NCI-H187 (cell line): ENCODE measurements at regions not wholly inside any gene's neighbourhood (a gene's known extent, or its start where the extent isn't known, plus 50 kb on each side); places are given as distances from the start of the nearest gene placed in this dataset.

Experiments
- DNase-seq, 2 experiments: peaks; one replicate each; lab custom pipeline; 2025; lab: John Stamatoyannopoulos, UW

GRCh38 chr4:65789805-65790204, 119.5 kb upstream of the EPHA5 start:
- DNase-seq = no peak

DNA sequence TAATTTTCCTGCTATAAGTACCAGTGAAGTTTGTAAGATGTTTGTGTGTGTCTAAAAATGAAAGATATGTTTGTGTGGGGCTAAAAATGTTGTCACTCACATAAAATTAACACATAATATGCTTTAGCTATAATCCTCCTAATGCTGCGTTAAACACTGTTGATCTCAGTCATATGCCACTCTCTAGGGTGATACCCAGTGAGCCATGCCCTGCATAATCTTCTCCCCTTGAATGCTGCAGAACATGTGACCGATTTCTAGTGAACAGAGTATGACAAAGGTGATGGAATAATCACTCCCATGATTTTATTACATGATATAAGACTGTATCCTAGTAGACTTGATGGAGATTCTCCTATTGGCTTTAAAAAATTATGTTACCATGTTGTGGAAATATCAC, 119.1 kb upstream of the EPHA5 start:
- DNase-seq = no peak

DNA sequence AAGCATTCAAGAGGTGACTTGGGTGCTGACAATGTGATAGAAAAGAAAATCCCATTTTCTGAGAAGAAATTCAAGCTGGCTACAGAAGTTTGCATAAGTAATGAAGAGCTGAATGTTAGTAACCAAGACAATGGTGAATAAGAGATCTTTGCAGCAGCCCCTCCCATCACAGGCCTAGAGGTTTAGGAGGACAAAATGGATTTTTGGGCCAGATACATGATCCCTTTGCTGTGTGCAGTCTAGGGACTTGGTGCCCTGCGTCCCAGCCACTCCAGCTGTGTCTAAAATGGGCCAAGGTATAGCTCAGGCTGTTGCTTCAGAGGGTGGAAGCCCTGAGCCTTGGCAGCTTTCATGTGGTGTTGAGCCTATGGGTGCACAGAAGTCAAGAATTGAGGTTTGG, 107.0 kb upstream of the EPHA5 start:
- no peak for DNase-seq

- no peak for DNase-seq
Observed at GRCh38 chr4:65773636-65774035, 103.3 kb upstream of the EPHA5 start.

GRCh38 chr4:65747386-65747785, 77.1 kb upstream of the EPHA5 start:
- DNase-seq = no peak

DNA sequence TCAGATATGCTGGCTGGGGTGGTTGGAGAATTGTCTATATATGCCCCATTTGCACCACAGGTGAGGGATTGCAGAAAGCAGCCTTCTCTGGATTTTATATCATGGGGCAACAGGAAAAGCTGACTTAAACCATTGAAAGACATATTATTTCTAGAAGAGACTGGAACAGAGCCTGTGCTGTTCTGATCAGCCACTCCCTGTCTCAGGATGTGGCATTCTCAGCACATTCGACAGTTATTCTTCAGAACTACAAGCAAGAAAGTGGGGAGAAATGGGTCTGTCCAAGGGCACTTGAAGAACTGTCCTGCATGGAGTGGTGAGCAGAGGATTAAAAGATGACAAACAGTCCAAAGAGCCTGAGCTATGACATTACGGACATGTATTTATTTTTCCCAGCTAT, 67.8 kb upstream of the EPHA5 start:
- DNase-seq = no peak

DNA sequence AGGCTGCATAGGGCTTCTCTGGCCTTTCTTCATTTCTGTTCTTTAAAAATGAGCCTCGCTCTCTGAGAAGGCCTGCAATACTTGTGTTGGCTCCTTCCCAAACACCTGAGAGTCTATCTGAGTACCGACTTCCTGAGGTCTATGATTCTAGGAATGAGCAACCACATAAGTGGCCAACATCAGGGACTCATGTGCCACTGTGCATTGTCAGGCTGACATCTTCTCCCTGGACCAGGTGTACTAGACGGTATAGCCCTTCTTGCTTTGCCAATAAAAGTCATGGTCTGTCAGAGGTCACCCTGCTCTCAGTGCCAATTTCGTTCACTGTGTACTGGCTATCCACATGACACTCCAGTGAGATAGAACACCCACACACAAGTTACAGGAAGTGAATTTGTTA, 67.4 kb upstream of the EPHA5 start:
- no peak for DNase-seq

DNA sequence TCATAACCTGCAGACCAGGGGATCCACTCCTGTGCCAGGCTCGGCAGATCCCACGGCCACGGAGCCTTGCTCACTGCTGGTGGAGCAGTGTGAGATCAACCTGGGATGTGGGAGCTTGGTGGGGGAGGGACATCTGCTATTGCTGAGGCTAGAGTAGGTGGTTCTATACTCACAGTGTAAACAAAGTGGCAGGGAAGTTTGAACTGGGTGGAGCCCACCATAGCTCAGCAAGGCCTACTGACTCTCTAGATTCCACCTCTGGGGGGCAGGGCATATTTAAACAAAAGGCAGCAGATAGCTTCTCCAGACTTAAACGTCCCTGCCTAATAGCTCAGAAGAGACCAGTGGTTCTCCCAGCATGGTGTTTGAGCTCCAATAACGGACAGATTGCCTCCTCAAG, 54.7 kb upstream of the EPHA5 start:
- no peak for DNase-seq
